PC-3 (cell line): ENCODE measurements at regions not wholly inside any gene's neighbourhood (a gene's known extent, or its start where the extent isn't known, plus 50 kb on each side); places are given as distances from the start of the nearest gene placed in this dataset.

ENCODE experiments used
- ATAC-seq: fragments of 200-7000 bp; cut with Tn5 transposase; 2 replicates; pipeline ENCODE4 v1.9.1; 2020; ENCODE audit warnings: mild to moderate bottlenecking, moderate library complexity
- BruUV-seq: library from RNA; stranded (reverse); fragments of 400-500 nt; replicated peaks from 2 replicates; lab custom pipeline; 2021; lab: Mats Ljungman, UMichigan
- CTCF ChIA-PET: fragments of 300-600 bp; sonication (Branson Sonifier 250); formaldehyde crosslinking; loops from one replicate; lab custom pipeline; 2022; ENCODE audit warnings: antibody characterized with exemption; lab: Charles Lee
- POLR2A ChIA-PET: fragments of 300-600 bp; sonication (Branson Sonifier 250); formaldehyde crosslinking; loops from one replicate; lab custom pipeline; 2022; ENCODE audit warnings: antibody characterized with exemption; ENCODE audit not compliant: unreplicated experiment; lab: Charles Lee
- DNase-seq: peaks from one replicate; pipeline ENCODE4 v3.0.0-alpha.2; 2015
- H2AFZ ChIP-seq: fragments of 300-600 bp; sonication (generic); 2 replicates; pipeline ENCODE4 v1.6.0; 2016; ENCODE audit warnings: antibody characterized with exemption, low read length
- H3F3A ChIP-seq: fragments of 300-600 bp; sonication (generic); one replicate; pipeline ENCODE4 v1.6.0; 2017; ENCODE audit warnings: antibody characterized with exemption, low read length, control low read depth, mild to moderate bottlenecking; ENCODE audit not compliant: unreplicated experiment
- H3K27ac ChIP-seq: fragments of 300-600 bp; sonication (generic); 2 replicates; pipeline ENCODE4 v1.5.1; 2016; ENCODE audit warnings: mild to moderate bottlenecking, low read length
- H3K27me3 ChIP-seq: fragments of 300-600 bp; sonication (generic); 2 replicates; pipeline ENCODE4 v1.6.1; 2016; ENCODE audit warnings: low read length, mixed read lengths
- H3K36me3 ChIP-seq: fragments of 300-600 bp; sonication (generic); 2 replicates; pipeline ENCODE4 v1.6.1; 2016; ENCODE audit warnings: low read depth, mixed run types, low read length, mixed read lengths
- H3K4me1 ChIP-seq: fragments of 300-600 bp; sonication (generic); 2 replicates; pipeline ENCODE4 v1.5.1; 2016; ENCODE audit warnings: low read length; ENCODE audit not compliant: insufficient read depth
- H3K4me2 ChIP-seq: fragments of 300-600 bp; sonication (generic); 2 replicates; pipeline ENCODE4 v1.6.0; 2016; ENCODE audit warnings: low read length
- H3K4me3 ChIP-seq: fragments of 300-600 bp; sonication (generic); 2 replicates; pipeline ENCODE4 v1.5.1; 2016; ENCODE audit warnings: mild to moderate bottlenecking, low read length, mixed read lengths
- H3K79me2 ChIP-seq: fragments of 300-600 bp; sonication (generic); 2 replicates; pipeline ENCODE4 v1.6.1; 2017; ENCODE audit warnings: low read length, mixed read lengths
- H3K9ac ChIP-seq: fragments of 300-600 bp; sonication (generic); 2 replicates; pipeline ENCODE4 v1.6.0; 2016; ENCODE audit warnings: mild to moderate bottlenecking, low read length
- H3K9me2 ChIP-seq: fragments of 300-600 bp; sonication (generic); replicated peaks from 2 replicates; pipeline ENCODE4 v1.6.1; 2016; ENCODE audit warnings: mixed run types, low read length, mixed read lengths
- H3K9me3 ChIP-seq: fragments of 300-600 bp; sonication (generic); 2 replicates; pipeline ENCODE4 v1.6.1; 2016; ENCODE audit warnings: low read length, mixed read lengths
- H4K20me1 ChIP-seq: fragments of 300-600 bp; sonication (generic); 2 replicates; pipeline ENCODE4 v1.6.1; 2016; ENCODE audit warnings: low read length, mixed read lengths
- CTCF ChIP-seq: fragments of 300-600 bp; sonication (generic); conservative IDR thresholded peaks from 2 replicates; pipeline ENCODE4 v1.5.1; 2017; ENCODE audit warnings: antibody characterized with exemption, low read depth, mild to moderate bottlenecking, low read length
- EZH2 ChIP-seq: fragments of 300-600 bp; sonication (generic); IDR thresholded peaks from one replicate; pipeline ENCODE4 v1.6.1; 2017; ENCODE audit warnings: antibody characterized with exemption, mild to moderate bottlenecking, low read length; ENCODE audit not compliant: unreplicated experiment
- EZH2phosphoT487 ChIP-seq: fragments of 300-600 bp; sonication (generic); IDR thresholded peaks from 2 replicates; pipeline ENCODE4 v1.6.1; 2018; ENCODE audit warnings: mild to moderate bottlenecking, antibody characterized with exemption, low read length, borderline replicate concordance
- intact Hi-C: fragments of 100-400 bp; cut with micrococcal nuclease; formaldehyde crosslinking; loops from 2 replicates; pipeline ENCODE4 v1.9.0; 2023

GRCh38 chr1:4061521-4062031 lies 161.5 kb upstream of the C1orf174 start:
- Histone ChIP-seq H3K27ac (no peak overlapping the region), H3K27me3 (peaks cover 59% of the 10 kb centered on the region), H3K79me2 (no peaks in the 10 kb centered on the region), H3K4me1 (no peaks in the 10 kb centered on the region), H4K20me1 (no peaks in the 10 kb centered on the region), H2AFZ (no peak overlapping the region), H3K9me2 (no peaks in the 10 kb centered on the region), H3F3A (no peaks in the 10 kb centered on the region), H3K9ac (no peak overlapping the region), H3K4me3 (no peak overlapping the region), H3K36me3 (no peaks in the 10 kb centered on the region), H3K4me2 (no peak overlapping the region), H3K9me3 (peaks cover 9% of the 10 kb centered on the region; the same call in 1 of the 2 replicates)
- ChIA-PET CTCF (no interaction called here), POLR2A (no interaction called here)
- TF ChIP-seq CTCF (no peak), EZH2phosphoT487 (no peak), EZH2 (no peak)
- ATAC-seq (no peak), DNase-seq (no peak)
- BruUV-seq, result no TSS peak
- intact Hi-C loops, result no loop called here

- Histone ChIP-seq H3K9ac (no peak overlapping the region), H3K9me3 (peaks cover 14% of the 10 kb centered on the region; the same call in 1 of the 2 replicates), H3K27me3 (peaks cover 54% of the 10 kb centered on the region)
These were observed 162.0 kb upstream of the C1orf174 start for GRCh38 chr1:4062041-4062440.

More at GRCh38 chr1:4062041-4062440, 162.0 kb upstream of the C1orf174 start:
- H3K79me2 ChIP-seq, result no peaks in the 10 kb centered on the region
- POLR2A ChIA-PET, result no interaction called here
- intact Hi-C loops, result no loop called here
- no peaks in the 10 kb centered on the region for H3K36me3 ChIP-seq
- no peaks in the 10 kb centered on the region for H4K20me1 ChIP-seq
- no peaks in the 10 kb centered on the region for H3F3A ChIP-seq
- no TSS peak for BruUV-seq
- CTCF ChIA-PET, result no interaction called here
- no peaks in the 10 kb centered on the region for H3K4me1 ChIP-seq
- DNase-seq, result no peak
- TF ChIP-seq EZH2 (no peak), EZH2phosphoT487 (no peak), CTCF (no peak)
- H3K27ac ChIP-seq, result no peak overlapping the region
- H2AFZ ChIP-seq, result no peak overlapping the region
- H3K4me2 ChIP-seq, result no peak overlapping the region
- no peaks in the 10 kb centered on the region for H3K9me2 ChIP-seq
- H3K4me3 ChIP-seq, result no peak overlapping the region
- ATAC-seq, result no peak
